ENCODE measurements at regions not wholly inside any gene's neighbourhood (a gene's known extent, or its start where the extent isn't known, plus 50 kb on each side); places are given as distances from the start of the nearest gene placed in this dataset.

DNA sequence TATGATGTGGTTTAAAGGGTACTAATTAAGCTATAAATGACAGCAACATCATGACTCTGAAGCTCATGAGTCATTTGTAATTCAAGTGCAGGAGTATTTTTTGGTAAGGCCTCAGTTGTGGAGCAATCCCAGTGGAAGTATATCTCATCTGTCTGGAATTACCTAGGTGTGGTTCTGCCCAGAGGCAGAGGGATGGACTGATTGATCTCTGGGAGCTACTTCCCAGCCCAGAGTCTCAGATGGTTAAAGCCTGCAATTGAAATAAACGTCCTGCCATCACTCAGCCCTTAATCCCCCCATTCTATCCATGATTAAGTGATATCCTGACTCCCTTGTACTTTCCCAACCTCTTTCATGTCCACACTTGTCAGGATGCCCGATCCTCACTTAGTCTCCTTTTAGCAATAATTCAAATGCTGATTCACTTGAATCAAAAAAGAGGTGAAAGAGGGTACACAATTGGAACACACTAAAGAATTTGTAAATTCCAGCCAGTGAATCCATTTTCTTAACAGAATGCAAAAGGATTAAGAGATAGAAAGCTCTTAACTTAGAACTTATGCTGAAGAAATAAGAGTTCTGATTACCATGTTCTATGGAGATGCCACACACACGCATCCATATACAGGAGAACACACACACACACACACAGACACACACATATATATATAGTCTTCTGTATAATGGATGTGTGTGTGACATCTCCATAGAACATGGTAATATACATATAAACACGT, 664.4 kb downstream of the NYAP2 start:
- DNase-seq, result no peak

DNA sequence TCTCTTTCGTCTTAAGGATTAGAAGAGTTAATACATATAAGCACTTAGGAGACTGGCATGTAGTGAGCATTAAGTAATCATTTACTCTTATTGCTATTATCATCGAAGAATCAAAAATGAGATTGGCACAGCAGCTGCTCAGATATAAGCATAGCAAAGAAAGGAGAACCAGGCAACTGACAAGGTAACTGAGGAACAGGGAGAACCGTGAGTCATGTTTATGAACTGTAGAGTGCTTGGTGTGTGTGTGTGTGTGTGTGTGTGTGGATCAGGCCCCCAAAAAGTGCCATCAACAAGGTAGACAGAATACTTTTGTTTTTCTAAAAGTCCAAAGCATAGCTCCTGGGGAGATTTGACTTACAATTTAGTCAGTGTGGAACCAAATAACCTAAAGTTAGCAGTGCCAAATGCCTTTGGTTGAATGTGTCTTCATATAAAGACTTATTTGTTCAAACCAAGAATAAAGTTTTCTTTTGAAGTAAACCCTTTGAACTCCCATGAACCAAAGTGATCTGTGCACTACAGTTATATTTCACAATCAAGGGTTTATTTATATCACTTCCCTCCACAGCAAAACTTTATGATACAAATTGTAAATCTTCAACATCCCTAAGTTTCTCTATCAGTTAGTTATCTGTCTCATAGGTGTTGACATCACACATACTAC, 660.6 kb downstream of the NYAP2 start:
- no peak for DNase-seq

DNA sequence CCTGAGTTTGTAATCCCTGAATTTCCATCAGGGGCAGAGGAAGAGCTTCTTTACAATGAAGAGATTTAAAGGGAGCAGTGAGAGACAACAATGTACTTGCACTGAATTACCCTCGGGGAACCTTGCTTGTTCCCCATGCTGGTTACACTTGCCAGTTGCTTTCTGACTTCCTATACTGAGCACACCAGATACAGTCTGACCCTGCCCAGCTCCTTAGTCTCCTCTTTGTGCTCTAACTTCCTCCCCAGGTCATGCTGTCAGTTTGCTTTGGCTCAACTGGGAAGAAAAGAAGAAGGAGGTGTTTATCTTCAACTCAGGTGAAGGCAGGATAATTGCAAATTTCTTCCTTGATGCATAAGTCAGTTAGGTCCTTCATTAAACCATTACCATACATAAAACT, 658.4 kb downstream of the NYAP2 start:
- no peak for DNase-seq

DNA sequence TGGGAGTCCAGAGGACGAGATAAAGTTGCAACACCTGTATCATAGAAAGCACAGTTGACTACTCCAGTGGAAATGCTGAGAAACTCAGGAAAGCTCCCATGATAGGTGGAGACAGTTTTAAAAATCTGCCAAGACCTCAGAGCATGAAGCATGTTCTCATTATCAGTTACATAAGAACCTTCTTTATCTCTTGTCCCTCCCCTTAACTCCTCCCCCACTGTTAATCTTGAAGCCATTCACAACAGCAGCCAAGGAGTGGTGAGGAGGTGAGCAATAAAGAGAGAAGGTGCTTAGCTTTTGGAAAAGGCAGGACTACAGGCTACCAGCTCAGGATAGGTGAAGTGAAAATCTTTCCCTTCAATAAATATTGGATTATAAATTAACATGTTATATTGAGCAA, 657.9 kb downstream of the NYAP2 start:
- DNase-seq, result no peak

DNA sequence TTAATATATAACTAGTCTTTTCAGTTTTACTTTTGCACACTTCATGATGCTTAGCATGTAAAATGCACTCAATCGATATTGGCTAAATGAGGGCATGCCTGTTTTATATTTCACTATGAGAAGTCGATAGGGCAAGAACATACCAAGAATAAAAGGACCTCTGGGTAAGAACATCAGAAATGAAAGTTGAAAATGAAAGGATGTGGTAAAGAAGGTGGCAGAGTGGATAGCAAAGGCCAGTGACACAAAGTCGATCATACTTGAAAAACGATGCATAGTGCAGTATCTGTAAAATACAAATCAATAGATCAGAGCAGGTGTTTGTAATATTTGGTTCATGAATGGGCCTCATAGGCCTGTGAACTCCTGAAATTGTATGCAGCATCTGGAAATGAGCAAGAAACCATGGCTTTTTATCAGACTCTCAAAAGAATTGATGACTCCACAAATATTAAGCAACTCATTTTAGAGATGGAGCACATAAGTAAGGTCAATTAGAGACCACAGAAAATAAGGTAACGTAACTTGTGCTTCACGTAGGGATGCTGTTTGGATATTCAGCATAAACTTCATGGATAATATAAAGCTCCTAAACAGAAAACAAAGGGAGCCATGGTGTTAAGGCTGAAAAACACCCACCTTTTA, 653.4 kb downstream of the NYAP2 start:
- no peak for DNase-seq

DNA sequence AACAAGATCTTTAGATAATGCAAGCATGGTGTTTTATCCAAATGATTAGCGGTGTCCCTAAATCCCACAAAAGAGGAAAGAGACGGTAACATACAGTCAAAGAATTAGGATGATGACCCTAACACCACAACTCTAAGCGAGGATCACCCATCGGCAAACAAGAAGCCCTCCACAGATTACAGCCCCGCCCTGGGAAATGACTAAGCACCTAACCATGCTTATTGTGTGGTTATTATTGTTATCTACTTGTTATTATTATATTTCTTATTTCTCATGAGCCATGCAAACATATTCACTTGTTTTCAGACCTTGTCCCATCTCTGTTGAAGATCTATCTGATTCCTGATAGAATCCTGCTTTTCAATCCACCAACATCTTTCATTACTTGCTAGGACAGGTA, 651.3 kb downstream of the NYAP2 start:
- DNase-seq, result no peak

- DNase-seq, result no peak
Measured at GRCh38 chr2:226048611-226049010, 649.1 kb downstream of the NYAP2 start.

DNA sequence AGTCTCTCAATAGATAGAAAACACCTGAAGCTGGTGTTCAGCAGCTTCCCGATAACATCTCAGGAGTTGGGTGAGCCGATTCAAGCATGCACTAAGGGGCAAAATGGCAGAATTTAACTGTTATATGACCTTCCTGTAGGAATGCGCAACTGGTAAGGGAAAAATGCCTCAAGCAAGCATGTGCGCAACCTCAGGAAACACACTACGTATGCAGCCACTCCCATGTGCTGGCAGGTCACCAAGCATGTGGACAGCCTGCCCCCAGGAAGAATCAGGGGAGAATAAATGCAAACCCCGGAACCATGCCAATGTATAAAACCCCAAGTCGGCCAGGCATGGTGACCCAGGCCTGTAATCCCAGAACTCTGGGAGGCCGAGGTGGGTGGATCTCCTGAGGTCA, 645.6 kb downstream of the NYAP2 start:
- DNase-seq, result no peak

GRCh38 chr2:226040344-226040900, 640.9 kb downstream of the NYAP2 start:
- no peak for DNase-seq

DNA sequence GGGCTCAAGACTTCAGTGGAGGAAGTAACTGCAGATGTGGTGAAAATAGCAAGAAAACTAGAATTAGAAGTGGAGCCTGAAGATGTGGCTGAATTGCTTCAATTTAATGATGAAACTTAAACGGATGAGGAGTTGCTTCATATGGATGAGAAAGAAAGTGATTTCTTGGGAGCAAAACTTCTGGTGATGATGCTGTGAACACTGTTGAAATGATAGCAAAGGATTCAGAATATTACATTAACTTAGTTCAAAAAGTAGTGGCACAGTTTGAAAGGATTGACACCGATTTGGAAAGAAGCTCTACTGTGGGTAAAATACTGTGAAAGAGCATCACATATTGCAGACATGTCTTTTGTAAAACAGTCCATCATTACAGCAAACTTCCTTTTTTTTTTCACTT, 638.0 kb downstream of the NYAP2 start:
- no peak for DNase-seq

DNA sequence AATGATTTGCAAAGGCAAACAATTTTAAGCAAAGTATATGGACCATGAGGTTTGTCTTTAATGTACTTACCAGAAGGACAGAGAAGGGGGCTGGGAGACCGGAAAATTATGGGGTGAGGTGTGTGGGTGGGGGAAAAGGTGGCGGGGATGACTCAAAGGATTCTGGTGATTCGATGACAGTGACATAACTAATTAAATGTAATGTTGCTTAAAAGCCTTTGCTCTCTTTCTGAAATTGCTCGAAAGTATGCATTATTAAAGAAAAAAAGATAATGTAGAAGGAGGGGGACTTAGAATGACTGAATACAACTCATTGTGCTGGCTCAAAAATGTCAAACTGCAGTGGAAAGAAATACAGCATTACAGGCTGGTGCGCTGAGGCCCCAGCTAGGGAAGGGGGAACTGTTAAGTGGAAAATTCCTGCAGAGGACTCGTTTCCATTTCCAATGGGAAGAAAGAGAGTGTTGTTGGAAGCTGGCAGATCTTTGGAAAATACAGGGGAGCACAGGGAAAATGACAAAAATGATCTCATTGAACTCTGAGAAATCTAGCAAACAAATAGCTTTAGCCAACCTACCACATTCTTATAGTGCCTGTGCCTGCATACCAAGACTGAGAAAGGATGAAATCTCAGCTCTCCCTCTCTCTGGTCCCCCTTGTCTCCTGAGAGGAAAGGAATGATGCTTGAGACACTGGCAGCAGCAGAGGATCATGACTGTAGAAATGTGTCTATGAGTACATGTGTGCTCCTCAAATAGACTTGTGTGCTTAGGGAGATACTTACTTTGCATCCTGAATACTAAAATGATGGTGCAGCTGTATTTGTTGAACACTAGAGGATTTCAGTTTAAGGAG, 632.4 kb downstream of the NYAP2 start:
- DNase-seq, result no peak

DNA sequence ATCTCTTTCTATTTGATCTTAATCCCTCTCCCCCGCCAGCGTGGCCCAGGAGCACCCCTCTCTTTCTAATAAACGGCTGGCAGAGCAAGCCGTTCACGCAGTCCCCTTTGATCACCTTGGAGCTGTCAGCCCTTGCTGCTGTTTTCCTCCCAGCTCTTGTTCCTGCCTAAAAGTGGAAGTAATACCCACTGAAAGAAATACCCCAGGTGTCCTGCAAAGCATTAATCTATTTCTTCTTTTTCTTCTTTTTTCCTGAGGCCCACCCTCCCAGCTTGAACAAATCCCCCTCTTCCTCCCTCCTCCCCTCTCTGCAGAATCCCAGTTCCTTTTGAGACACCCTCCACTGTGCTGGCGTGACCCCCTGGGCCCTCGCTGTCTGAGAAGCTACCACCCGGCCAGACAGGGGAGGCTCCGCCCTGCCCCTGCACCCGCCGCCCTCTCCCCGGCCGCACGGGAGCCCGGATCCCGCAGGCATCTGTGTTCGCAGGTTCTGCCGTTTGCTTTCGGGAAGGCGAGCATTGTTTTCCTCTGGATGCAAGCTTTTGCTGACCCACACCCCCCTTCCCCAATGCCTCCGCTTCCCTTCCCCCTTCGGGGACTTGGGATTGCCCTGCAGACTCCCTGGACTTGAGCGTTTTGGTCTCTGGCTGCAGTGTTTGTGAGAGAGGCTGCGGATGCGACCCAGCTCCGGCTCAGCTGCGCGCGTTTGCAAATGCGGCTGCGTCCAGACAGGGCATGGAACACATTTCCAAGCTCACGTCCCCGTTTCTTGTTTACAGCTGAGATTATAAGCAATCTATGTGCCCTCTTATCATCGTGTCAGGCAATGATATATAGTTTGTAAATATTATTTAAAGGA, 631.5 kb downstream of the NYAP2 start:
- DNase-seq, result no peak

GRCh38 chr2:226030369-226030768, 630.9 kb downstream of the NYAP2 start:
- DNase-seq, result no peak

DNA sequence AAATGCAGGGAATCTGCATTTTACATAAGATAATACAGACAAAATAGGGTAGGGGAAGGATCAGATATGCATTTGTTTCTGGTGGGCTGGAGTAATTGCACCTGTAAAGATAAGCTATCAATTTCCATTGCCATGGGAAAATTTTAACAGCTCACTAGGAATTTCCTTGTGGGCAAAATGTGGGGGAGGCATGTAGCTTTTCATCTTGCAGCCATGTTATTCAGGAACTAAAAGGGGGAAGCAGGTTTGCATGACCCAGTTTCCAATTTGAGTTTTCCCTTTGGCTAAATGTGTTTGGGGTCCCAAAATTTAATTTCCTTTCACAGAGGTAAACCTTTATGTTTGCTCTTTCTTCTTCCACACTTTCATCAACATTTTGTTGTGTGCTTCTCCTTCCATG, 624.4 kb downstream of the NYAP2 start:
- no peak for DNase-seq

- DNase-seq, result no peak
Measured at GRCh38 chr2:226023383-226023782, 623.9 kb downstream of the NYAP2 start.

DNA sequence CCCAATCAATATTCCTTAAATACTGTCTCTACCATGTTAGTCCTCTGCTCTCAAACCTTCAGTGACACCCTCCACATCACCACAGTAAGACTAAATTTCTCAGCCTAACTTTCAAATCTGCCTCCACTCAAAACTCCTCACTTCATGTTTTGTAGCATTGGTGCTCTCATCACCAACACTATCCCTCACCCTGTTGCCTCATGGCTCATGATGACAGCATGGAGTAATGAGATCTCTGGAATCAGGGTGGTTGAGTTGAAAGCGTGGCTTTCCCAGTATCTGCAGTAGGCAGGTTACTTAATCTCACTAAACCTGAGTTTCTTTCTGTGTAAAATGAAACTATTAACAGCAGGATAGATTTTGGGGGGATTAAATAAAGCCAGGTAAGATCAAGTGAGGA, 621.4 kb downstream of the NYAP2 start:
- DNase-seq, result no peak

DNA sequence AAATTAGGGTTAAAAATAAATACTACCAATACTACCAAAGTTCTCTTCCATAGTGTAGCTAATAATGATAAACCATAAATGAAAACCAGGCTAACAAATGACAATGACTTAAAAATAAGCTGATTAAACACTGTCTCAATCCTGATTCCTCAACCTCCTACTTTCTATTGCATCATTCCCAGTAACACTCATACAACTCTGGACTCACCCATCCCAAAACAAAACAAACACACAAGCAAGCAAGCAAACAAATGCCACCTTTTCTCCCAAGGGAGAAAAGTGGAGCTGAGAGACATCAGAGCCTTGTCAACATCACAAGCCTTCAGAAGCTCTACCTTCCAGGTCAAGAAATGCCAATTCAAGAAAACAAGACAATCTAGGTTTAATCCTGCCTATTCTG, 620.7 kb downstream of the NYAP2 start:
- no peak for DNase-seq

DNA sequence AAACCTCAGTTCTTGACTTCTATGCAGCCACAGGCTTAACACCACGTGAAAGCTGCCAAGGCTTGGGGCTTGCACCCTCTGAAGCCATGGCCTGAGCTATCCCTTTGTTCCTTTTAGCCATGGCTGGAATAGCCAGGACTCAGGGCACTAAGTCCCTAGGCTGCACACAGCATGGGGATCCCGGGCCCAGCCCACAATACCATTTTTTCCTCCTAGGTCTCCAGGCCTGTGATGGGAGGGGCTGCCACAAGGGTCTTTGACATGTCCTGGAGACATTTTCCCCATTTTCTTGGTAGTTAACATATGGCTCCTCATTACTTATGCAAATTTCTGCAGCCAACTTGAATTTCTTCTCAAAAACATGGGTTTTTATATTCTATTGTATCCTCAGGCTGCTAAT, 619.1 kb downstream of the NYAP2 start:
- no peak for DNase-seq

GRCh38 chr2:226017537-226017936, 618.0 kb downstream of the NYAP2 start:
- DNase-seq, result no peak

GRCh38 chr2:226017107-226017506, 617.6 kb downstream of the NYAP2 start:
- no peak for DNase-seq

- DNase-seq, result no peak
Measured at GRCh38 chr2:226011716-226012450, 612.4 kb downstream of the NYAP2 start.

Data from activated T-cell treated with anti-CD3 and anti-CD28 coated beads for 4 hours (primary cell).